Esophagus muscularis mucosa (tissue), 4 donors: ENCODE measurements at regions not wholly inside any gene's neighbourhood (a gene's known extent, or its start where the extent isn't known, plus 50 kb on each side); places are given as distances from the start of the nearest gene placed in this dataset.
"Not testable (repeated sequence)": the region's sequence is repeated elsewhere in the genome, so short reads cannot be mapped to it uniquely, and the experiment has no call there.

ENCODE experiments used
- DNase-seq: peaks from one replicate; pipeline ENCODE4 v3.0.0-alpha.2; 2017; ENCODE audit errors: extremely low spot score
- H3K27ac ChIP-seq, 4 donors: fragments of 200-600 bp; sonication (generic); replicated peaks in 1 of 4; 1 replicate in 3 of 4; 2 replicates in 1 of 4; pipeline ENCODE4 v1.5.1; 2016 to 2019; ENCODE audit warnings: mild to moderate bottlenecking in 1 of 4
- H3K27me3 ChIP-seq, 4 donors: fragments of 200-600 bp; sonication (generic); one replicate each; pipeline versions ENCODE4 v1.5.1 to v1.6.0; 2016 to 2019
- H3K36me3 ChIP-seq, 4 donors: fragments of 200-600 bp; sonication (generic); one replicate each; pipeline ENCODE4 v1.5.1; 2016 to 2019
- H3K4me1 ChIP-seq, 4 donors: fragments of 200-600 bp; sonication (generic); one replicate each; pipeline ENCODE4 v1.5.1; 2016 to 2019
- H3K4me3 ChIP-seq, 4 donors: fragments of 200-600 bp; sonication (generic); 1 replicate in 2 of 4; 2 replicates in 2 of 4; pipeline ENCODE4 v1.5.1; 2016 to 2019; ENCODE audit warnings: mild to moderate bottlenecking in 4 of 4, moderate library complexity in 1 of 4
- H3K9me3 ChIP-seq, 4 donors: fragments of 200-600 bp; sonication (generic); 1 replicate in 3 of 4; 2 replicates in 1 of 4; pipeline ENCODE4 v1.5.1; 2016 to 2019
- CTCF ChIP-seq, 3 experiments: fragments of 200-600 bp in 2 of 3; fragments of 450-650 bp in 1 of 3; sonication (generic) in 2 of 3; IDR thresholded peaks; one replicate each; pipeline ENCODE4 v1.5.1; 2017 to 2019; ENCODE audit warnings: antibody characterized with exemption in 3 of 3, mild to moderate bottlenecking in 2 of 3, moderate library complexity in 1 of 3
- EP300 ChIP-seq: sonication (generic); formaldehyde crosslinking; IDR thresholded peaks from one replicate; pipeline ENCODE4 v1.6.1; 2017; ENCODE audit warnings: antibody characterized with exemption
- POLR2A ChIP-seq: fragments of 450-650 bp; IDR thresholded peaks from one replicate; pipeline ENCODE4 v1.6.1; 2017; ENCODE audit warnings: antibody characterized with exemption, moderate library complexity, mild to moderate bottlenecking, low read depth
- POLR2AphosphoS5 ChIP-seq, 2 donors: sonication (generic); formaldehyde crosslinking; IDR thresholded peaks; one replicate each; pipeline ENCODE4 v1.6.1; 2017; ENCODE audit warnings: antibody characterized with exemption in 2 of 2
- WGBS: methylation state at CpG from one replicate; pipeline ENCODE4 v1.1.5; 2018; 5-methylcytosine and 5-hydroxymethylcytosine counted together
- intact Hi-C: fragments of 100-400 bp; cut with DNase I; formaldehyde crosslinking; loops from one replicate; pipeline ENCODE4 v1.15.1; 2023

DNA sequence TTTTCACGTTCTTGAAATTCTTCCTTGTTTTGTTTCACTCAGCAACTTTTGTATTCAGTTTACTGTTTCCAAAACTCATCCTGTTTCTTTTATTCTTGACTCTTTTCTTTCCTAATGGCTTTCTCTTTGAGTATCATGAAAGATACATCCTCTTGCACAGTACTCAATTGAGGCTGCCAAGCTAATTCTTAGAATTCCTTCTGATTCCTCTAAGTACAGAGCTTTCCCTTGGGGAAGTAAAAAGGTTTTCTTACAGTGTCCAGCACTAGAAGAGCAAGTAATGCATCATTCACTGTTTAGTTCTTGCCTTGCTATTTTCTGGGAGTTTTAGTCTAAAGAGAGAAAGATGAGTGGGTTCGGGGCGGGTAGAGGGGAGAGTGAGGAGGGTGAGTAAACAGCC, 154.1 kb downstream of the NEDD1 start:
- TF ChIP-seq POLR2AphosphoS5 (IDR thresholded peaks at IDR 0.05) (no peak), POLR2A (no peak), CTCF (IDR thresholded peaks at IDR 0.05) (no peak), EP300 (no peak)
- Histone ChIP-seq H3K27ac (no peak overlapping the region), H3K9me3 (no peaks in the 10 kb centered on the region), H3K4me1 (no peaks in the 10 kb centered on the region), H3K36me3 (no peaks in the 10 kb centered on the region), H3K27me3 (no peaks in the 10 kb centered on the region), H3K4me3 (no peak overlapping the region)
- whole genome bisulfite sequencing = 67% methylated on average over 3 of the region's 3 CpGs
- no peak for DNase-seq
- intact Hi-C loops = no loop called here

- 89% methylated on average over 1 of the region's 1 CpG for WGBS
- Histone ChIP-seq H3K27ac (no peak overlapping the region), H3K27me3 (no peaks in the 10 kb centered on the region), H3K36me3 (no peaks in the 10 kb centered on the region), H3K4me1 (no peaks in the 10 kb centered on the region), H3K4me3 (no peak overlapping the region), H3K9me3 (no peaks in the 10 kb centered on the region)
- TF ChIP-seq EP300 = no peak
- TF ChIP-seq POLR2AphosphoS5 (IDR thresholded peaks at IDR 0.05) = no peak
- TF ChIP-seq CTCF (IDR thresholded peaks at IDR 0.05) = no peak
- TF ChIP-seq POLR2A = no peak
- DNase-seq = no peak
- intact Hi-C loops = no loop called here
Observed at GRCh38 chr12:97063292-97063935, 156.4 kb downstream of the NEDD1 start.

GRCh38 chr12:97075161-97075933, 168.3 kb downstream of the NEDD1 start:
- 26% methylated on average over 6 of the region's 6 CpGs for WGBS
- no peak for DNase-seq

DNA sequence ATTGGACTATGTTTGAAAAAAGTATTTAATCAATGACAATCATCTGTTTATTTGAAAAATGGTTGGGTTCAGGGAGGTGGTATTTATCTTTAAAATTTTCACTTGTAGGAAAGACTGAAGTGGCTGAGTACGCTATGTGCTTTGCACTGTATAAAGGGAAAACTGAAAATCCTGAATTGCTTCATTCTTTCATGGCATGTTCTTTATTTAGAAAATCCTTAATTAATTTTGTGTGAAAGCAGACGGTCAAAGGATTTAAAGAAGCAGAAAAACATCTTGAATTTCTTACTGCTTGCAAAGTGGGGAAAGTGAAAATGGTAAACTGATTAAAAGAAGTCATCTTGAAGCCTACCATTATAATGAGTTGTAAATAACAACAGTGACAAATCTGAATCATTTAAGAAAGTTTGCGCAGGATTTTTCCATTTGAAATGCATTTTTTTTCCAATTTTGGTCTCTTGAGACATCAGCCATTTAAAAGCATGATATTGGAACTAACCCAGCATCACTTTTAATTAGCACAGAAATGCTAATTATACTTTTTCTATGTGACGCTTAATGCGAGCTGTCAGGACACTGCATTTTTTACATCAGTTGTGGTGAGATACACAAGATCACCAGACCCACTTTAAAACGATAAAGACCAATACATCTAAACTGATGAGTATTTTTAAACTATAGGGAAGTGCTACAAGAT, 169.0 kb downstream of the NEDD1 start:
- peak overlapping the region in 3 of 4 donors; percentile 1 to 20 (median 3) for H3K4me3 ChIP-seq
- no peak for DNase-seq
- H3K36me3 ChIP-seq = no peaks in the 10 kb centered on the region
- TF ChIP-seq POLR2AphosphoS5 (IDR thresholded peaks at IDR 0.05) = no peak
- TF ChIP-seq CTCF (IDR thresholded peaks at IDR 0.05) = no peak
- TF ChIP-seq EP300 = no peak
- TF ChIP-seq POLR2A = no peak
- H3K27me3 ChIP-seq = no peaks in the 10 kb centered on the region
- H3K9me3 ChIP-seq = no peaks in the 10 kb centered on the region
- intact Hi-C loops = no loop called here
- H3K27ac ChIP-seq = peak overlapping the region in 3 of 4 donors; percentile 5 to 45 (median 25)
- WGBS = 69% methylated on average over 6 of the region's 6 CpGs
- peaks cover 0 to 18% (median 14%) of the 10 kb centered on the region in 4 donors for H3K4me1 ChIP-seq

More at GRCh38 chr12:97075161-97075933, 168.3 kb downstream of the NEDD1 start:
- Histone ChIP-seq H3K27ac (peak overlapping the region; percentile 1 to 45 (median 15)), H3K27me3 (no peaks in the 10 kb centered on the region), H3K36me3 (no peaks in the 10 kb centered on the region), H3K4me3 (peak overlapping the region in 3 of 4 donors; percentile 1 to 20 (median 3)), H3K4me1 (peaks cover 0 to 18% (median 14%) of the 10 kb centered on the region in 4 donors), H3K9me3 (no peaks in the 10 kb centered on the region)
- TF ChIP-seq CTCF (IDR thresholded peaks at IDR 0.05) (no peak), POLR2AphosphoS5 (IDR thresholded peaks at IDR 0.05) (no peak), EP300 (no peak), POLR2A (no peak)
- intact Hi-C loops = no loop called here

- H3K4me3 ChIP-seq, H3K36me3 ChIP-seq, H3K27me3 ChIP-seq, intact Hi-C loops, DNase-seq, H3K27ac ChIP-seq, H3K9me3 ChIP-seq: not testable (repeated sequence)
- H3K4me1 ChIP-seq = peaks cover 0 to 18% (median 14%) of the 10 kb centered on the region in 4 donors
- 73% methylated on average over 9 of the region's 9 CpGs for WGBS
Observed at GRCh38 chr12:97076912-97077311, 169.9 kb downstream of the NEDD1 start.
